ENCODE measurements at regions not wholly inside any gene's neighbourhood (a gene's known extent, or its start where the extent isn't known, plus 50 kb on each side); places are given as distances from the start of the nearest gene placed in this dataset.

GRCh38 chr3:159786489-159787177 is 202.0 kb upstream of the IL12A start:
- H3F3A ChIP-seq (ENCODE audit: insufficient read depth, low read length, poor library complexity, severe bottlenecking), result no peaks in the 10 kb centered on the region
- no peak overlapping the region for H3K27ac ChIP-seq (ENCODE audit: low read length)
- H3K9me2 ChIP-seq (ENCODE audit: insufficient read depth, low read length), result no peaks in the 10 kb centered on the region
- TF ChIP-seq, protein P1, sequence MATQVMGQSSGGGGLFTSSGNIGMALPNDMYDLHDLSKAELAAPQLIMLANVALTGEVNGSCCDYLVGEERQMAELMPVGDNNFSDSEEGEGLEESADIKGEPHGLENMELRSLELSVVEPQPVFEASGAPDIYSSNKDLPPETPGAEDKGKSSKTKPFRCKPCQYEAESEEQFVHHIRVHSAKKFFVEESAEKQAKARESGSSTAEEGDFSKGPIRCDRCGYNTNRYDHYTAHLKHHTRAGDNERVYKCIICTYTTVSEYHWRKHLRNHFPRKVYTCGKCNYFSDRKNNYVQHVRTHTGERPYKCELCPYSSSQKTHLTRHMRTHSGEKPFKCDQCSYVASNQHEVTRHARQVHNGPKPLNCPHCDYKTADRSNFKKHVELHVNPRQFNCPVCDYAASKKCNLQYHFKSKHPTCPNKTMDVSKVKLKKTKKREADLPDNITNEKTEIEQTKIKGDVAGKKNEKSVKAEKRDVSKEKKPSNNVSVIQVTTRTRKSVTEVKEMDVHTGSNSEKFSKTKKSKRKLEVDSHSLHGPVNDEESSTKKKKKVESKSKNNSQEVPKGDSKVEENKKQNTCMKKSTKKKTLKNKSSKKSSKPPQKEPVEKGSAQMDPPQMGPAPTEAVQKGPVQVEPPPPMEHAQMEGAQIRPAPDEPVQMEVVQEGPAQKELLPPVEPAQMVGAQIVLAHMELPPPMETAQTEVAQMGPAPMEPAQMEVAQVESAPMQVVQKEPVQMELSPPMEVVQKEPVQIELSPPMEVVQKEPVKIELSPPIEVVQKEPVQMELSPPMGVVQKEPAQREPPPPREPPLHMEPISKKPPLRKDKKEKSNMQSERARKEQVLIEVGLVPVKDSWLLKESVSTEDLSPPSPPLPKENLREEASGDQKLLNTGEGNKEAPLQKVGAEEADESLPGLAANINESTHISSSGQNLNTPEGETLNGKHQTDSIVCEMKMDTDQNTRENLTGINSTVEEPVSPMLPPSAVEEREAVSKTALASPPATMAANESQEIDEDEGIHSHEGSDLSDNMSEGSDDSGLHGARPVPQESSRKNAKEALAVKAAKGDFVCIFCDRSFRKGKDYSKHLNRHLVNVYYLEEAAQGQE (IDR thresholded peaks at IDR 0.05; ENCODE audit: borderline replicate concordance), result no peak
- TF ChIP-seq EP300 (conservative IDR thresholded peaks at IDR 0.05; ENCODE audit: poor library complexity, severe bottlenecking) (no peak), MXI1 (conservative IDR thresholded peaks at IDR 0.05; ENCODE audit: poor library complexity, severe bottlenecking) (no peak), POLR2AphosphoS5 (IDR thresholded peaks at IDR 0.05) (no peak), TAF1 (IDR thresholded peaks at IDR 0.05; ENCODE audit: low read depth) (no peak), SMC3 (conservative IDR thresholded peaks at IDR 0.05; ENCODE audit: poor library complexity) (no peak), RAD21 (conservative IDR thresholded peaks at IDR 0.05) (no peak), EZH2 (IDR thresholded peaks at IDR 0.05; ENCODE audit: borderline replicate concordance, insufficient read depth, low read length, poor library complexity, severe bottlenecking) (no peak)
- TF ChIP-seq, protein P2, sequence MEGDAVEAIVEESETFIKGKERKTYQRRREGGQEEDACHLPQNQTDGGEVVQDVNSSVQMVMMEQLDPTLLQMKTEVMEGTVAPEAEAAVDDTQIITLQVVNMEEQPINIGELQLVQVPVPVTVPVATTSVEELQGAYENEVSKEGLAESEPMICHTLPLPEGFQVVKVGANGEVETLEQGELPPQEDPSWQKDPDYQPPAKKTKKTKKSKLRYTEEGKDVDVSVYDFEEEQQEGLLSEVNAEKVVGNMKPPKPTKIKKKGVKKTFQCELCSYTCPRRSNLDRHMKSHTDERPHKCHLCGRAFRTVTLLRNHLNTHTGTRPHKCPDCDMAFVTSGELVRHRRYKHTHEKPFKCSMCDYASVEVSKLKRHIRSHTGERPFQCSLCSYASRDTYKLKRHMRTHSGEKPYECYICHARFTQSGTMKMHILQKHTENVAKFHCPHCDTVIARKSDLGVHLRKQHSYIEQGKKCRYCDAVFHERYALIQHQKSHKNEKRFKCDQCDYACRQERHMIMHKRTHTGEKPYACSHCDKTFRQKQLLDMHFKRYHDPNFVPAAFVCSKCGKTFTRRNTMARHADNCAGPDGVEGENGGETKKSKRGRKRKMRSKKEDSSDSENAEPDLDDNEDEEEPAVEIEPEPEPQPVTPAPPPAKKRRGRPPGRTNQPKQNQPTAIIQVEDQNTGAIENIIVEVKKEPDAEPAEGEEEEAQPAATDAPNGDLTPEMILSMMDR (IDR thresholded peaks at IDR 0.05; ENCODE audit: poor library complexity, severe bottlenecking), result no peak
- no peaks in the 10 kb centered on the region for H4K20me1 ChIP-seq (ENCODE audit: insufficient read depth)
- H3K4me2 ChIP-seq (ENCODE audit: low read length), result no peak overlapping the region
- H2AFZ ChIP-seq (ENCODE audit: low read depth, low read length), result no peak overlapping the region
- no peak overlapping the region for H3K4me3 ChIP-seq (ENCODE audit: low read length)
- no peaks in the 10 kb centered on the region for H3K79me2 ChIP-seq (replicated peaks; ENCODE audit: insufficient read depth, low read length)
- no peak overlapping the region for H3K9ac ChIP-seq (ENCODE audit: low read length)
- no peaks in the 10 kb centered on the region for H3K36me3 ChIP-seq (ENCODE audit: insufficient read depth, low read length)
- H3K9me3 ChIP-seq (ENCODE audit: low read length), result no peaks in the 10 kb centered on the region
- no peaks in the 10 kb centered on the region for H3K27me3 ChIP-seq (ENCODE audit: insufficient read depth, low read depth, low read length)

DNA sequence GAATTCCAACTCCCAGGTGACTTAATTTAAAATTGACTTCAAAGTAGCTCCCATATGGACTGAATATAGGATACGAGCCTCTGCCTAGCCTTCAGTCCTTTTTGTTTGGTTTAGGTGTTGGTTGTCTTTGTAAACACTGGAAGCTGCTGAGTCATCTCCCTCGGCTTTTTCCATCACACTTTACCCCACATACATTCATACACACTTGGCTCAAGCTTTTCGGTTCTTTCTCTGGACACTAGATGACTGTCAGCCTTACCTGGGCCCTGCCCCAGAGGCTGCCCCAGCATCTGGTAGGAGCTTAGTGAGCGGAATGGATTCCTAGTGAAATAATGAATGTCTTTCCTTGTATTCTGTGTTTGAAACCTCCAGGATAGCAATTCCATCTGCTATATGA is 201.5 kb upstream of the IL12A start:
- TF ChIP-seq EP300 (conservative IDR thresholded peaks at IDR 0.05; ENCODE audit: poor library complexity, severe bottlenecking) (no peak), RAD21 (conservative IDR thresholded peaks at IDR 0.05) (no peak), EZH2 (IDR thresholded peaks at IDR 0.05; ENCODE audit: borderline replicate concordance, insufficient read depth, low read length, poor library complexity, severe bottlenecking) (no peak), MXI1 (conservative IDR thresholded peaks at IDR 0.05; ENCODE audit: poor library complexity, severe bottlenecking) (no peak), TAF1 (IDR thresholded peaks at IDR 0.05; ENCODE audit: low read depth) (no peak), POLR2AphosphoS5 (IDR thresholded peaks at IDR 0.05) (no peak), SMC3 (conservative IDR thresholded peaks at IDR 0.05; ENCODE audit: poor library complexity) (no peak)
- TF ChIP-seq, protein P1 (IDR thresholded peaks at IDR 0.05; ENCODE audit: borderline replicate concordance), result no peak
- TF ChIP-seq, protein P2 (IDR thresholded peaks at IDR 0.05; ENCODE audit: poor library complexity, severe bottlenecking), result no peak
- Histone ChIP-seq H3K4me2 (ENCODE audit: low read length) (no peak overlapping the region), H3K79me2 (replicated peaks; ENCODE audit: insufficient read depth, low read length) (no peaks in the 10 kb centered on the region), H3K9ac (ENCODE audit: low read length) (no peak overlapping the region), H3K9me2 (ENCODE audit: insufficient read depth, low read length) (no peaks in the 10 kb centered on the region), H3K4me3 (ENCODE audit: low read length) (no peak overlapping the region), H3K9me3 (ENCODE audit: low read length) (no peaks in the 10 kb centered on the region), H3K27me3 (ENCODE audit: insufficient read depth, low read depth, low read length) (no peaks in the 10 kb centered on the region), H3K27ac (ENCODE audit: low read length) (no peak overlapping the region), H4K20me1 (ENCODE audit: insufficient read depth) (no peaks in the 10 kb centered on the region), H3F3A (ENCODE audit: insufficient read depth, low read length, poor library complexity, severe bottlenecking) (no peaks in the 10 kb centered on the region), H2AFZ (ENCODE audit: low read depth, low read length) (no peak overlapping the region), H3K36me3 (ENCODE audit: insufficient read depth, low read length) (no peaks in the 10 kb centered on the region)

Data from neural cell (in vitro differentiated cells).